Cerebellar cortex (tissue), 1 donor: ENCODE measurements at regions not wholly inside any gene's neighbourhood (a gene's known extent, or its start where the extent isn't known, plus 50 kb on each side); places are given as distances from the start of the nearest gene placed in this dataset.
"Not testable (repeated sequence)": the region's sequence is repeated elsewhere in the genome, so short reads cannot be mapped to it uniquely, and the experiment has no call there.

ENCODE experiments used
- DNase-seq: peaks from one replicate; pipeline ENCODE4 v3.0.0-alpha.2; 2015; ENCODE audit warnings: low spot score

- no peak for DNase-seq
Measured at GRCh38 chr9:22170556-22170955, 161.5 kb upstream of the CDKN2B start.

DNA sequence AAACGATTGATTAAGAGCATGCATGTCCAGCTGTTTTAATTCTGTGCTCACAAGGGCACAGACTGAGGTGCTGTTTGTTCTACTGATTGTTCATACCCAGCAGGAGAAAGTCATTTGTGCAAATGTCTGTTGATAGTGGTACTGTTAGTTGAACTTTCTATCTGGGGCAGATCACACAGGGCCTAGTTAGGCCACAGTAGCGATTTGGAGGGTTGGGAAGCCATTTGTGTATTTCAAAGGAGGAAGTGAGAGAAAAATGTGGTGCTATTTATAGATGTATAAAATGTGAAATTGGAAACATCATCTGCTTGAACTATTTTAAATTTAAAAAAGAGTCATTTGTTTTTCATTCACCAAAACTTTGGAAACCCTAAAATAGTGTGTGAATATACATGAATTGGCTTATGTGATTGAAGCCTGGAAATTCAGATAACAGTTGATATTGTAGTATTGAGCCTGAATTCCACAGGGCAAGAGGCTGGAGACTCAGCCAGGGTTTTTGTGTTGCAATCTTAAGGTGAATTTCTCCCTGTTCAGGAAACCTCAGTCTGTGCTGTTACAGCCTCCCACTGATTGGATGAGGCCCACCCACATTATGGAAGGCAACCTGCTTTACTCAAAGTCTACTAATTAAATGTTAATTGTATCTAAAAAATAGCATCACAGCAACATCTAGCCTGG, 162.0 kb upstream of the CDKN2B start:
- DNase-seq: no peak

DNA sequence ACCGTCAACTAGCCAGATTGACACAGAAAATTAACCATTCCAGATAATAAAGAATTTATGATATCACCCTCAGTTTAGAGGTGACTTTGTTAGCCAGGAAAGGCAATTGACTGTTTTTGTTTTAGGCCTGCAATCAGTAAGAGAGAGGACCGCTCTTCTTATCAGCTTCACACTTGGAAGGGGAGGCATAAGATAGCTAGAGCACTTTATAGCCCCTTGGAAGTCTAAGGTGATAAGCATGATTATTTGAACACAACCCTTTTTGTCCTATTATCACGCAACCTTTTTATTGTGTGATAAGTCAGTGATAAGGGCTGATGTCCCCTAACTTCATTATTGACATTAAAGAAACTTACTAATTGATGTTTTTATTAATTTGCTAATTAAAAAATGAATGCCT, 162.6 kb upstream of the CDKN2B start:
- DNase-seq: no peak

DNA sequence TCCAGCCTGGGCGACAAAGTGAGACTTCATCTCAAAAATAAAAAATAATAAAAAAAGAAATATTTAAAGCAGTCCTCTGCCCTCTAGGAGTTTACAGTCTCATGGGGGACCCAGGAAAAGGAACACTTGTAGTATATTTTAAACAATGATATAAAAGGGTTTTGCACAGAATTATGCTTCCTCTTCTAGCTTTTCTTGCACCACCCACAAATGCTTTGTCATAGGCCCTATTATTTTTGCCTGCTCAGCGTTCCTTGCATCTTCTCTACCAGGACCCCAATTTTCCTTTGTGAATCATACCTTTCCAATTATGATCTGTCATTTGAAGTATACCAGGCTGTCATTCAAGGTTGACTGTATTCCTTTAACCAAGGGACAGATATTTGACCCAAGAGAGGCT, 164.8 kb upstream of the CDKN2B start:
- no peak for DNase-seq

- DNase-seq: no peak
Measured at GRCh38 chr9:22175972-22176545, 167.0 kb upstream of the CDKN2B start.

- not testable (repeated sequence) for DNase-seq
Measured at GRCh38 chr9:22181021-22181420, 171.9 kb upstream of the CDKN2B start.

- no peak for DNase-seq
Measured at GRCh38 chr9:22189471-22189870, 180.4 kb upstream of the CDKN2B start.

- not testable (repeated sequence) for DNase-seq
Measured at GRCh38 chr9:22197000-22197399, 187.9 kb upstream of the CDKN2B start.

DNA sequence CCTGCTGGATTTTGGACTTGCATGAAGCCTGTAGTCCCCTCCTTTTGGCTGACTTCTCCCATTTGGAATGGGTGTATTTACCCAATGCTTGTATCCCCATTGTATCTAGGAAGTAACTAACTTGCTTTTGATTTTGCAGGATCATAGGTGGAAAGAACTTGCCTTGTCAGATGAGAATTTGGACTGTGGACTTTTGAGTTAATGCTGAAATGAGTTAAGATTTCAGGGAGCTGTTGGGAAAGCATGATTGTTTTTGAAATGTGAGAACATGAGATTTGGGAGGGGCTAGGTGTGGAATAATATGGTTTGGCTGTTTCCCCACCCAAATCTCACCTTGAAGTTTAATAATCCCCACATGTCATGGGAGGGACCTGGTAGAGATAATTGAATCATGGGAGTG, 189.6 kb upstream of the CDKN2B start:
- DNase-seq: no peak

GRCh38 chr9:22201256-22201655, 192.2 kb upstream of the CDKN2B start:
- DNase-seq: no peak

GRCh38 chr9:22203371-22204138, 194.4 kb upstream of the CDKN2B start:
- no peak for DNase-seq

DNA sequence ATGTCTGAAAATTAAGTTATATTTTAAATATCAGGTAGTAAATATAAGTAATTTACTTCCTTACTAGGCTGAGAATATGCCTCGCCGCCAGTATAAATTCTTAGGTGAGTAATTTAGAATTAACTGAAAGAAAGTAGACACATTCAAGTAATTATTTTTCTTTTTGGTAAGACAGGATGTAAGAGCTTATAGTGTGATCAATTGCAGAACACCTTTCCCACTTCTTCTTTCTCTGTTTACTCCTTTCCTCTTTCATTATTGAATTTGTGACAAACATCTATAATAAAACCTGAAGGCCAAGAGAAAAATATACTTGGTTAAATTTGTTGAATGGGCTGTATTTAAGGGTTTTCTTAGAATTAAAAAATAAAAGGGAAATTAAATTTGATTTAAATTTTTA, 195.1 kb upstream of the CDKN2B start:
- no peak for DNase-seq

DNA sequence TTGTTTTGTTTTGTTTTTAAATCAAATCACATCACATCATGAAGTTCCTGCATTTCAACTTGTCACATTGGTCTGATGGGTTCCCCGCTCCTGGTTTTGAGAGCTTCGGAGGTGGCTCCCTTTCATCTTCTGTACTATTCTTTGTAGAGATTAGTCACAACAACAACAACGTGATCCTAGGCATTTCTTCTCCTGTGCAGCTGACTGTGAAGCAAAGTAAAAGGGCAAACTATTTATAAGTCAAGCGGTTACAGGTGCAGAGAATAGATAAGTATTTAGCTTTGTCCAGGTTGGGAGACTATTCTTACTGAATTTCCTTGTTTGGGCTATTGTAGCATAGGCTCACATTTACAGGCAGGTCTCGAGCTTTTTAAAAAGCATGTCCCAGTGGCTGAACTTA, 197.7 kb upstream of the CDKN2B start:
- DNase-seq: no peak

DNA sequence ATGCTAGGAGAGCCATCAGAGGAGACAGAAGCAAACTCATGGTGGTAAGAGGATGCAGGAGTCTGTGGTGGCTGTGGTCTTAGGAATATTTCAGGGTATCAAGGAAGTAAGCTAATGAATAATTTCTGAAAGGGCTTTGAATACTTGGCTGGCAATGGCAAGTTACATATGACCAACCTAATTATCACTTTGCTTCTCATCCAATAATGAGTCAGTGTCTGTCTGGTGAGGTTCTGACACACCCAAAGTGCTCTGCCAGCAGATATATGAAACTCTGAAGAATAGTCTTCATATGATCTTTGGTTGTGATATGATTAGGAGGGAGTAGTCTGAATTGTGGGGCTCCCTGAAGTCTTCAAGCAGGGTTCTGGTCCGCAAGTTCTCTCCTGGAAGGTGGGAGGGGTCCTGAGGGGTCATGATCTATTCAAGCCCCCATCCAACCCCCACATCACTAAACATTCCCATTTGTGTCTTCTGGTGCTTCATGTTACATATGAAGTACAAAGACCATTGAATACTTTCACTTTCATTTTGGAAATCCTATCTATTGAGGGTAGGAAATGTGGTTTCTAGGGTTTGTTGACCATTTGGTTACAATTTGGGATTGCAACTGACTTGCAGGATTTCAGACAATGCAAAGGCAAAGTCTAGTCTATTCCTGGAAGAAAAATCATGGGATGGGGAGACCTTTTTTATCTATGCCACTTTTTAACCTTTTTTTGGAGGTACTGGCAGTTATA, 199.9 kb upstream of the CDKN2B start:
- DNase-seq: no peak

DNA sequence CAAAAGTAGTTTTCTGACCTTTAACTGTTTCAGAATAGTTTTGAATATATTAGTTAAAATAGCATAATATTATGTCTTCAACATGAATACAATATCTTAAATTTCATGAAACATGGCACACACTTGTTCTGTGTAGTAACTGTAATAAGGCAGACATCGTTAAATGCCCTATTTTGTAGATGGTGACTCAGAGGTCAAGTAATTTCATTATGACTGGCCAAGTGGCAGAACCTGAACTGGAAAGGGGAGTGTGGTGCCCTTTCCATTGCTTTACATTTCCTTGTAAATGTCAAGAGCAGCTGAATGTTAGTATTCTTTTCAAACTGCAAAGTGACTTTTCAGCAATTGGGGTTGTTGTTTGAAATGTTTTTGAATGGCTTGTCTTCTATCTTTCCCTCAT, 201.2 kb upstream of the CDKN2B start:
- no peak for DNase-seq

DNA sequence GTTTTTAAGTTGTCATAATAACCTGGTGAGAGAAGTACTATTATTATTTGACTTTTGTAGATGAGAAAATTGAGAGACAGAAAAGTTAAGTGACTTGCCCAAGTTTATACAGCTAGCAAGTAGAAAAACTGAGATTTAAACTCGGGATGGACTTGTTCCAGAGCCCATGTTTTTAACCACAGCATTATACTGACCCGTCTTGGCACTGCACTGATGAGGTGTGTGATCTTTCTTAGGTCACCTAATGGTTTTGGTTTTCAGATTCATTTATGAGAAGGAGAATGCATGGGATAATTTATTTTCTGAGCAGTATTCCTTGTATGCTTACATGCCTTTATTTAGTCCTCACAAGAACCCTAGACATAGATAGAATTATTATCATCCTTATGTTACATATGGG, 201.8 kb upstream of the CDKN2B start:
- DNase-seq: no peak

GRCh38 chr9:22211588-22212360, 202.7 kb upstream of the CDKN2B start:
- DNase-seq: no peak

- no peak for DNase-seq
Measured at GRCh38 chr9:22214021-22214420, 204.9 kb upstream of the CDKN2B start.

DNA sequence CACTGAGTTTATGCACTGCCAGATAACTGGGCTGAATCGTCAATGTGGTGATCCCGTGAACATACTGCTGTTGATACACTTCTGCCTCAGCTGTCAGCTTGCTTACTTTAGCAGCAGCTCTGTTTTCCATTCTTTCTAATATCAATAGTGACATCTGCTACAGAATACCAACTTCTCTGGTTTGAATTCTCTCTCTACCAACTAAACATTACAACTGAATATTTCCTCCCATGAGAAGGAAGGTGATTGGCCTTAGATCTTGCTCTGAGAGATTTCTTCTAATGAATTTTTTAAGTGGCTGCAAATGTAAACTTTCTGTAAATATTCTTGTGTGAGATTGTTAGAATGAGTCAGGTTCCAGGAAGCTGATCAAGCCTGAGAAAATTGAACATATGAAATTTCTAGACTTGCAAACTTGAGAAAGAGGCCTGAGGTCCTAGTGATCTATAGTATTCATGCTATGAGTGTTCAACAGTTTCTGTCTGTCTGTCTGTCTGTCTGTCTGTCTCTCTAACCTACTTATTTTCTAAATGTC, 205.5 kb upstream of the CDKN2B start:
- DNase-seq: no peak

DNA sequence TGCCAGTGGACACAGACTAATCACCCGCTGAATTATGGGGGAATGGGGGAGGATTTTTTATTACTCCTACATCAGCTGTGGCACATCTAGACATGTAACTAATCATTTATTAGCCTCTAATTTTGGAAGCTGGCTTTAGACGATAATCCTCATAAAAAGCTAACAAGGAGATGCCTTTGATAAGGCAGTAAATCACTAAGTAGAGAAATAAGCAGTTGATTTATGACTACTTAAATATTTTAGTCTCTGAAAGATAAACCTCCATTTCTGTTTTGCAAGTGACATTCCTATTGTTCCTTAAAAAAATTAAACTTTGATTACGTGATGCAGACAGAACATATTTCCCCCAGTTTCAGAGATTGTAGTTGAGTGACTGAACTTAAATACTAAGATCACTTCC, 206.4 kb upstream of the CDKN2B start:
- DNase-seq: no peak

DNA sequence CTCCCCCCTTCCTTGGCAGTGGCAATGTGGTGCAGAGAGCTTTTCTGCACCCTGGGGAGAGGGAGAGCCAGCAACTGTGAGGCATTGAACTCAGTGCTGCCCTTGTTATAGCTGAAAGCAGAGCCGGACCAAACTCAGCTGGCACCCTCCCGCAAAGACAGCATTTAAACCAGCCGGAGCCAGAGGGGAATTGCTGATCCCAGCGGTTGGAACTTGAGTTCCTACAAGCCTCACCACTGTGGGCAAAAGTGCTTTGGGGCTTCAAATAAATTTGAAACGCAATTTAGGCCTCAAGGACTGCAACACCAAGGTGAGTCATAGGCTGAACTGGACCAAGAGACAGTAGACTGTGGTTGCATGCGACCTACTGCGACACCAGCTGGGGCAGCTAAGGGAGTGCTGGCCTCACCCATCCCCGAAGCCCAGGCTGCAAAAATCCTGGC, 207.6 kb upstream of the CDKN2B start:
- DNase-seq: no peak

GRCh38 chr9:22217254-22217653, 208.1 kb upstream of the CDKN2B start:
- DNase-seq: no peak
